Renal cortical epithelial cell (primary cell): ENCODE measurements at regions not wholly inside any gene's neighbourhood (a gene's known extent, or its start where the extent isn't known, plus 50 kb on each side); places are given as distances from the start of the nearest gene placed in this dataset.
"Not testable (repeated sequence)": the region's sequence is repeated elsewhere in the genome, so short reads cannot be mapped to it uniquely, and the experiment has no call there.

Source experiments
- DNase-seq: peaks from one replicate; pipeline ENCODE4 v3.0.0-alpha.2; 2011; ENCODE audit warnings: low read depth

GRCh38 chr6:28658475-28659249 is 133.0 kb downstream of the GPX5 start:
- no peak for DNase-seq

GRCh38 chr6:28659250-28659566 is 133.5 kb downstream of the GPX5 start:
- DNase-seq, result no peak

GRCh38 chr6:28661097-28661713 is 135.5 kb downstream of the GPX5 start:
- DNase-seq, result no peak

GRCh38 chr6:28664870-28665396 is 139.3 kb downstream of the GPX5 start:
- no peak for DNase-seq

- no peak for DNase-seq
These were observed 147.7 kb downstream of the GPX5 start for GRCh38 chr6:28673417-28673786.

- peak; percentile 63 for DNase-seq
These were observed 148.3 kb downstream of the GPX5 start for GRCh38 chr6:28673787-28674671.

- DNase-seq, result no peak
These were observed 149.9 kb downstream of the GPX5 start for GRCh38 chr6:28675600-28675999.

- no peak for DNase-seq
These were observed 156.9 kb downstream of the GPX5 start for GRCh38 chr6:28682542-28682941.

GRCh38 chr6:28682956-28683685 is 157.4 kb downstream of the GPX5 start:
- DNase-seq, result not testable (repeated sequence)

- peak; percentile 39 for DNase-seq
These were observed 158.4 kb downstream of the GPX5 start for GRCh38 chr6:28683945-28684538.

- DNase-seq, result not testable (repeated sequence)
These were observed 160.3 kb downstream of the GPX5 start for GRCh38 chr6:28685960-28686359.

GRCh38 chr6:28686446-28687027 is 160.9 kb downstream of the GPX5 start:
- DNase-seq, result peak; percentile 57

- not testable (repeated sequence) for DNase-seq
These were observed 161.8 kb downstream of the GPX5 start for GRCh38 chr6:28687309-28687981.

- DNase-seq, result not testable (repeated sequence)
These were observed 166.3 kb downstream of the GPX5 start for GRCh38 chr6:28691991-28692390.

GRCh38 chr6:28693033-28693750 is 167.5 kb downstream of the GPX5 start:
- no peak for DNase-seq

GRCh38 chr6:28693751-28694443 is 168.2 kb downstream of the GPX5 start:
- no peak for DNase-seq

GRCh38 chr6:28695715-28696114 is 170.0 kb downstream of the GPX5 start:
- DNase-seq, result no peak

- DNase-seq, result no peak
These were observed 170.5 kb downstream of the GPX5 start for GRCh38 chr6:28696167-28696566.

GRCh38 chr6:28696682-28697081 is 171.0 kb downstream of the GPX5 start:
- DNase-seq, result no peak
